ENCODE measurements at regions not wholly inside any gene's neighbourhood (a gene's known extent, or its start where the extent isn't known, plus 50 kb on each side); places are given as distances from the start of the nearest gene placed in this dataset.
"Not testable (repeated sequence)": the region's sequence is repeated elsewhere in the genome, so short reads cannot be mapped to it uniquely, and the experiment has no call there.

- intact Hi-C loops (cut with micrococcal nuclease; ENCODE audit: unreplicated experiment) = no loop called here
- CTCF ChIA-PET (ENCODE audit: unreplicated experiment) = no interaction called here
- no peak overlapping the region for H3K4me3 ChIP-seq (ENCODE audit: low read depth, low read length, poor library complexity, severe bottlenecking)
These were observed 155.6 kb downstream of the NUF2 start for GRCh38 chr1:163477276-163477830.

GRCh38 chr1:163498391-163499330, 176.9 kb downstream of the NUF2 start:
- H4K20me1 ChIP-seq (ENCODE audit: insufficient read depth, low read length); POLR2A ChIA-PET; H3K4me1 ChIP-seq (ENCODE audit: insufficient read depth, low read length, poor library complexity, severe bottlenecking); H3K4me2 ChIP-seq (ENCODE audit: low read length); H2AFZ ChIP-seq (ENCODE audit: low read length); H3K27ac ChIP-seq (ENCODE audit: low read depth, low read length, poor library complexity, severe bottlenecking); H3K9me3 ChIP-seq (ENCODE audit: low read length); H3K9me2 ChIP-seq (ENCODE audit: insufficient read depth, low read length); H3K79me2 ChIP-seq (ENCODE audit: insufficient read depth, low read depth, low read length); BruUV-seq (replicated peaks); H3K4me3 ChIP-seq (ENCODE audit: low read depth, low read length, poor library complexity, severe bottlenecking); H3K36me3 ChIP-seq (ENCODE audit: insufficient read depth, low read length); DNase-seq (ENCODE audit: low spot score); CTCF ChIA-PET (ENCODE audit: unreplicated experiment); intact Hi-C loops (cut with micrococcal nuclease; ENCODE audit: unreplicated experiment): not testable (repeated sequence)

More at GRCh38 chr1:163477276-163477830, 155.6 kb downstream of the NUF2 start:
- no peaks in the 10 kb centered on the region for H3K9me2 ChIP-seq (ENCODE audit: insufficient read depth, low read length)
- no peak overlapping the region for H2AFZ ChIP-seq (ENCODE audit: low read length)
- no peak for TF ChIP-seq EZH2phosphoT487 (IDR thresholded peaks at IDR 0.05; ENCODE audit: borderline replicate concordance, low read depth, low read length)
- no peak for TF ChIP-seq CTCF (conservative IDR thresholded peaks at IDR 0.05; ENCODE audit: low read length)
- H3K79me2 ChIP-seq (ENCODE audit: insufficient read depth, low read depth, low read length) = no peaks in the 10 kb centered on the region
- POLR2A ChIA-PET = no interaction called here
- H3K27ac ChIP-seq (ENCODE audit: low read depth, low read length, poor library complexity, severe bottlenecking) = no peak overlapping the region
- no peak overlapping the region for H3K4me2 ChIP-seq (ENCODE audit: low read length)
- DNase-seq (ENCODE audit: low spot score) = no peak
- H3K9me3 ChIP-seq (ENCODE audit: low read length) = no peaks in the 10 kb centered on the region
- no TSS peak for BruUV-seq (replicated peaks)
- H3K36me3 ChIP-seq (ENCODE audit: insufficient read depth, low read length) = no peaks in the 10 kb centered on the region
- H4K20me1 ChIP-seq (ENCODE audit: insufficient read depth, low read length) = no peaks in the 10 kb centered on the region
- H3K4me1 ChIP-seq (ENCODE audit: insufficient read depth, low read length, poor library complexity, severe bottlenecking) = no peaks in the 10 kb centered on the region

GRCh38 chr1:163504331-163504978, 182.7 kb downstream of the NUF2 start:
- no peaks in the 10 kb centered on the region for H4K20me1 ChIP-seq (ENCODE audit: insufficient read depth, low read length)
- TF ChIP-seq EZH2phosphoT487 (IDR thresholded peaks at IDR 0.05; ENCODE audit: borderline replicate concordance, low read depth, low read length) = no peak
- no peak for TF ChIP-seq CTCF (conservative IDR thresholded peaks at IDR 0.05; ENCODE audit: low read length)
- no peak overlapping the region for H2AFZ ChIP-seq (ENCODE audit: low read length)
- no peaks in the 10 kb centered on the region for H3K9me2 ChIP-seq (ENCODE audit: insufficient read depth, low read length)
- DNase-seq (ENCODE audit: low spot score) = no peak
- no TSS peak for BruUV-seq (replicated peaks)
- no peak overlapping the region for H3K4me2 ChIP-seq (ENCODE audit: low read length)
- no peak overlapping the region for H3K4me3 ChIP-seq (ENCODE audit: low read depth, low read length, poor library complexity, severe bottlenecking)
- H3K4me1 ChIP-seq (ENCODE audit: insufficient read depth, low read length, poor library complexity, severe bottlenecking) = no peaks in the 10 kb centered on the region
- no peaks in the 10 kb centered on the region for H3K79me2 ChIP-seq (ENCODE audit: insufficient read depth, low read depth, low read length)
- no peaks in the 10 kb centered on the region for H3K9me3 ChIP-seq (ENCODE audit: low read length)
- H3K27ac ChIP-seq (ENCODE audit: low read depth, low read length, poor library complexity, severe bottlenecking) = no peak overlapping the region
- intact Hi-C loops (cut with micrococcal nuclease; ENCODE audit: unreplicated experiment) = no loop called here
- H3K36me3 ChIP-seq (ENCODE audit: insufficient read depth, low read length) = no peaks in the 10 kb centered on the region
- ChIA-PET POLR2A (interaction anchor here (0.5 to 0.6 kb wide), 2 partner anchors 188 to 1675 kb away, joined by 3 to 5 read pairs; no protein-coding TSS in a partner anchor), CTCF (ENCODE audit: unreplicated experiment) (no interaction called here)
